ENCODE measurements at regions not wholly inside any gene's neighbourhood (a gene's known extent, or its start where the extent isn't known, plus 50 kb on each side); places are given as distances from the start of the nearest gene placed in this dataset.

GRCh38 chr17:68175416-68175815, 72.4 kb upstream of the AMZ2 start:
- H3K4me1 ChIP-seq = no peaks in the 10 kb centered on the region
- H3K4me3 ChIP-seq = no peak overlapping the region
- ATAC-seq (no peak), DNase-seq (ENCODE audit: low read depth in 1 of 2, low spot score in 1 of 2) (no peak), FAIRE-seq (no peak)
- 96% methylated on average over 2 of the region's 2 CpGs for WGBS (ENCODE audit: missing lambda C conversion rate)
- no peaks in the 10 kb centered on the region for H3K9me3 ChIP-seq
- no peak overlapping the region for H3K4me2 ChIP-seq
- POLR2A ChIA-PET = no interaction called here
- CTCF ChIA-PET = interaction anchor here (1.2 to 10.5 kb wide), 4 partner anchors 11 to 287 kb away, joined by 3 to 135 read pairs (median 10); no protein-coding TSS in a partner anchor
- no peak for TF ChIP-seq MAZ (IDR thresholded peaks at IDR 0.05; ENCODE audit: borderline replicate concordance, low read depth, low read length)
- no peak for TF ChIP-seq GATA3 (IDR thresholded peaks at IDR 0.05; ENCODE audit: borderline replicate concordance)
- TF ChIP-seq TP53 (CRISPR knock-in tag; IDR thresholded peaks at IDR 0.05) = no peak
- TF ChIP-seq, protein P1, sequence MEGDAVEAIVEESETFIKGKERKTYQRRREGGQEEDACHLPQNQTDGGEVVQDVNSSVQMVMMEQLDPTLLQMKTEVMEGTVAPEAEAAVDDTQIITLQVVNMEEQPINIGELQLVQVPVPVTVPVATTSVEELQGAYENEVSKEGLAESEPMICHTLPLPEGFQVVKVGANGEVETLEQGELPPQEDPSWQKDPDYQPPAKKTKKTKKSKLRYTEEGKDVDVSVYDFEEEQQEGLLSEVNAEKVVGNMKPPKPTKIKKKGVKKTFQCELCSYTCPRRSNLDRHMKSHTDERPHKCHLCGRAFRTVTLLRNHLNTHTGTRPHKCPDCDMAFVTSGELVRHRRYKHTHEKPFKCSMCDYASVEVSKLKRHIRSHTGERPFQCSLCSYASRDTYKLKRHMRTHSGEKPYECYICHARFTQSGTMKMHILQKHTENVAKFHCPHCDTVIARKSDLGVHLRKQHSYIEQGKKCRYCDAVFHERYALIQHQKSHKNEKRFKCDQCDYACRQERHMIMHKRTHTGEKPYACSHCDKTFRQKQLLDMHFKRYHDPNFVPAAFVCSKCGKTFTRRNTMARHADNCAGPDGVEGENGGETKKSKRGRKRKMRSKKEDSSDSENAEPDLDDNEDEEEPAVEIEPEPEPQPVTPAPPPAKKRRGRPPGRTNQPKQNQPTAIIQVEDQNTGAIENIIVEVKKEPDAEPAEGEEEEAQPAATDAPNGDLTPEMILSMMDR (IDR thresholded peaks at IDR 0.05) = no peak
- TF ChIP-seq ZSCAN20 (CRISPR knock-in tag; IDR thresholded peaks at IDR 0.05) = no peak
- no peak for TF ChIP-seq NPAS2 (CRISPR knock-in tag; IDR thresholded peaks at IDR 0.05; ENCODE audit: borderline replicate concordance)
- no peak for TF ChIP-seq ESRRA (IDR thresholded peaks at IDR 0.05; ENCODE audit: borderline replicate concordance, low read length)
- no peak for TF ChIP-seq CEBPB (IDR thresholded peaks at IDR 0.05)
- TF ChIP-seq, protein P2, sequence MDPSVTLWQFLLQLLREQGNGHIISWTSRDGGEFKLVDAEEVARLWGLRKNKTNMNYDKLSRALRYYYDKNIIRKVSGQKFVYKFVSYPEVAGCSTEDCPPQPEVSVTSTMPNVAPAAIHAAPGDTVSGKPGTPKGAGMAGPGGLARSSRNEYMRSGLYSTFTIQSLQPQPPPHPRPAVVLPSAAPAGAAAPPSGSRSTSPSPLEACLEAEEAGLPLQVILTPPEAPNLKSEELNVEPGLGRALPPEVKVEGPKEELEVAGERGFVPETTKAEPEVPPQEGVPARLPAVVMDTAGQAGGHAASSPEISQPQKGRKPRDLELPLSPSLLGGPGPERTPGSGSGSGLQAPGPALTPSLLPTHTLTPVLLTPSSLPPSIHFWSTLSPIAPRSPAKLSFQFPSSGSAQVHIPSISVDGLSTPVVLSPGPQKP (IDR thresholded peaks at IDR 0.05; ENCODE audit: low read depth, low read length) = no peak
- TF ChIP-seq BCL3 (IDR thresholded peaks at IDR 0.05) = no peak
- TF ChIP-seq CHD2 (IDR thresholded peaks at IDR 0.05; ENCODE audit: low read length, partially characterized antibody) = no peak
- TF ChIP-seq, protein P3, sequence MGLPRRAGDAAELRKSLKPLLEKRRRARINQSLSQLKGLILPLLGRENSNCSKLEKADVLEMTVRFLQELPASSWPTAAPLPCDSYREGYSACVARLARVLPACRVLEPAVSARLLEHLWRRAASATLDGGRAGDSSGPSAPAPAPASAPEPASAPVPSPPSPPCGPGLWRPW (IDR thresholded peaks at IDR 0.05) = no peak
- TF ChIP-seq RCOR1 (IDR thresholded peaks at IDR 0.05; ENCODE audit: low read depth, low read length) = no peak
- no peak for TF ChIP-seq JUN (IDR thresholded peaks at IDR 0.05)
- TF ChIP-seq KDM1A (IDR thresholded peaks at IDR 0.05; ENCODE audit: low read depth) = no peak
- no peak for TF ChIP-seq SREBF2 (IDR thresholded peaks at IDR 0.05)
- no peak for TF ChIP-seq BHLHE40 (IDR thresholded peaks at IDR 0.05; ENCODE audit: low read depth, low read length)
- TF ChIP-seq RARB (CRISPR knock-in tag; IDR thresholded peaks at IDR 0.05) = no peak
- no peak for TF ChIP-seq ATOH8 (CRISPR knock-in tag; IDR thresholded peaks at IDR 0.05; ENCODE audit: low read depth)
- H3K27ac ChIP-seq = no peak overlapping the region

GRCh38 chr17:68175905-68176304, 71.9 kb upstream of the AMZ2 start:
- WGBS (ENCODE audit: missing lambda C conversion rate) = 37% methylated on average over 3 of the region's 3 CpGs
- H3K9me3 ChIP-seq = no peaks in the 10 kb centered on the region
- H3K4me1 ChIP-seq = no peaks in the 10 kb centered on the region
- H3K27ac ChIP-seq = no peak overlapping the region
- CTCF ChIA-PET = interaction anchor here (0.6 to 3.4 kb wide), 9 partner anchors 11 to 583 kb away, joined by 3 to 13 read pairs (median 5); no protein-coding TSS in a partner anchor
- TF ChIP-seq, protein P1 (IDR thresholded peaks at IDR 0.05) = no peak
- TF ChIP-seq HEYL (CRISPR knock-in tag; IDR thresholded peaks at IDR 0.05) (no peak), RFX5 (IDR thresholded peaks at IDR 0.05) (no peak), HDAC2 (IDR thresholded peaks at IDR 0.05) (no peak), NPAS2 (CRISPR knock-in tag; IDR thresholded peaks at IDR 0.05; ENCODE audit: borderline replicate concordance) (no peak), FOSL2 (IDR thresholded peaks at IDR 0.05) (no peak), FOSL2 (CRISPR knock-in tag; IDR thresholded peaks at IDR 0.05) (no peak), ZSCAN20 (CRISPR knock-in tag; IDR thresholded peaks at IDR 0.05) (no peak), MAZ (IDR thresholded peaks at IDR 0.05; ENCODE audit: borderline replicate concordance, low read depth, low read length) (no peak), JUNB (IDR thresholded peaks at IDR 0.05) (no peak)
- no peak for ATAC-seq
- no peak overlapping the region for H3K4me3 ChIP-seq
- DNase-seq (ENCODE audit: low read depth in 1 of 2, low spot score in 1 of 2) = no peak
- POLR2A ChIA-PET = no interaction called here
- FAIRE-seq = no peak
- H3K4me2 ChIP-seq = no peak overlapping the region
